Breast epithelium (tissue), 4 donors: ENCODE measurements at regions not wholly inside any gene's neighbourhood (a gene's known extent, or its start where the extent isn't known, plus 50 kb on each side); places are given as distances from the start of the nearest gene placed in this dataset.
"Not testable (repeated sequence)": the region's sequence is repeated elsewhere in the genome, so short reads cannot be mapped to it uniquely, and the experiment has no call there.

Experiments used
- DNase-seq, 2 donors: peaks; one replicate each; pipeline ENCODE4 v3.0.0-alpha.2; 2019; ENCODE audit warnings: low spot score in 2 of 2
- H3K27ac ChIP-seq, 2 donors: fragments of 200-600 bp; sonication (generic) in 1 of 2; one replicate each; pipeline ENCODE4 v1.5.1; 2016 to 2019; ENCODE audit warnings: mild to moderate bottlenecking in 1 of 2
- H3K27me3 ChIP-seq, 2 donors: fragments of 200-600 bp; sonication (generic) in 1 of 2; one replicate each; pipeline versions ENCODE4 v1.5.1 to v1.6.0; 2017 to 2019; ENCODE audit warnings: control low read depth in 1 of 2, mild to moderate bottlenecking in 1 of 2
- H3K36me3 ChIP-seq: fragments of 200-600 bp; one replicate; pipeline ENCODE4 v1.5.1; 2019
- H3K4me1 ChIP-seq, 2 donors: fragments of 200-600 bp; sonication (generic); one replicate each; pipeline ENCODE4 v1.5.1; 2016 to 2019; ENCODE audit warnings: control low read depth in 1 of 2
- H3K4me3 ChIP-seq, 3 donors: fragments of 200-600 bp; sonication (generic); 1 replicate in 2 of 3; 2 replicates in 1 of 3; pipeline ENCODE4 v1.5.1; 2016 to 2019; ENCODE audit warnings: mild to moderate bottlenecking in 3 of 3, moderate library complexity in 2 of 3
- H3K9me3 ChIP-seq, 2 donors: fragments of 200-600 bp; sonication (generic) in 1 of 2; one replicate each; pipeline ENCODE4 v1.5.1; 2016 to 2019; ENCODE audit warnings: control low read depth in 1 of 2
- CTCF ChIP-seq, 3 donors: fragments of 450-650 bp; IDR thresholded peaks; one replicate each; pipeline ENCODE4 v1.5.1; 2016 to 2017; ENCODE audit warnings: antibody characterized with exemption in 3 of 3, mild to moderate bottlenecking in 3 of 3, moderate library complexity in 3 of 3
- POLR2A ChIP-seq: fragments of 450-650 bp; IDR thresholded peaks from one replicate; pipeline ENCODE4 v1.6.1; 2016; ENCODE audit warnings: antibody characterized with exemption, mild to moderate bottlenecking, moderate library complexity
- POLR2AphosphoS5 ChIP-seq, 3 donors: sonication (generic); formaldehyde crosslinking; IDR thresholded peaks; one replicate each; pipeline ENCODE4 v1.6.1; 2017; ENCODE audit warnings: antibody characterized with exemption in 3 of 3
- intact Hi-C: fragments of 100-400 bp; cut with DNase I; formaldehyde crosslinking; loops from one replicate; pipeline ENCODE4 v1.15.1; 2023; ENCODE audit warnings: low total_unique reads

- no peak for DNase-seq
- Histone ChIP-seq H3K27ac (no peak overlapping the region), H3K4me3 (no peak overlapping the region), H3K4me1 (no peaks in the 10 kb centered on the region), H3K9me3 (no peaks in the 10 kb centered on the region), H3K27me3 (no peaks in the 10 kb centered on the region), H3K36me3 (no peaks in the 10 kb centered on the region)
- no peak for TF ChIP-seq POLR2A
- no peak for TF ChIP-seq POLR2AphosphoS5 (IDR thresholded peaks at IDR 0.05)
- TF ChIP-seq CTCF (IDR thresholded peaks at IDR 0.05): no peak
- intact Hi-C loops: no loop called here
These were observed 63.9 kb downstream of the NFKBIZ start for GRCh38 chr3:101913168-101913567.

- H3K4me3 ChIP-seq, H3K4me1 ChIP-seq, intact Hi-C loops, H3K27me3 ChIP-seq, H3K27ac ChIP-seq, H3K36me3 ChIP-seq, DNase-seq, H3K9me3 ChIP-seq: not testable (repeated sequence)
These were observed 68.4 kb downstream of the NFKBIZ start for GRCh38 chr3:101917761-101918160.

- H3K27ac ChIP-seq, H3K36me3 ChIP-seq, DNase-seq, H3K4me1 ChIP-seq, intact Hi-C loops, H3K27me3 ChIP-seq, H3K4me3 ChIP-seq, H3K9me3 ChIP-seq: not testable (repeated sequence)
These were observed 72.9 kb downstream of the NFKBIZ start for GRCh38 chr3:101922151-101922725.

GRCh38 chr3:101924621-101925020 is 75.3 kb downstream of the NFKBIZ start:
- H3K27ac ChIP-seq, H3K36me3 ChIP-seq, H3K4me1 ChIP-seq, H3K27me3 ChIP-seq, DNase-seq, H3K4me3 ChIP-seq, H3K9me3 ChIP-seq, intact Hi-C loops: not testable (repeated sequence)

- H3K4me1 ChIP-seq, H3K27me3 ChIP-seq, intact Hi-C loops, H3K4me3 ChIP-seq, H3K9me3 ChIP-seq, H3K36me3 ChIP-seq, DNase-seq: not testable (repeated sequence)
- peak overlapping the region in 1 of 2 donors; percentile 22 for H3K27ac ChIP-seq
These were observed 75.8 kb downstream of the NFKBIZ start for GRCh38 chr3:101925124-101925523.

GRCh38 chr3:101925564-101925963 is 76.2 kb downstream of the NFKBIZ start:
- no peak for DNase-seq
- TF ChIP-seq CTCF (IDR thresholded peaks at IDR 0.05) (no peak), POLR2AphosphoS5 (IDR thresholded peaks at IDR 0.05) (no peak), POLR2A (no peak)
- no peak overlapping the region for H3K27ac ChIP-seq

GRCh38 chr3:101926594-101927105 is 77.3 kb downstream of the NFKBIZ start:
- Histone ChIP-seq H3K36me3 (no peaks in the 10 kb centered on the region), H3K9me3 (no peaks in the 10 kb centered on the region), H3K27me3 (no peaks in the 10 kb centered on the region), H3K4me3 (no peak overlapping the region), H3K4me1 (no peaks in the 10 kb centered on the region), H3K27ac (peak overlapping the region in 1 of 2 donors; percentile 57)
- intact Hi-C loops: no loop called here
- DNase-seq: peak in 1 of 2 donors; percentile 55
- no peak for TF ChIP-seq CTCF (IDR thresholded peaks at IDR 0.05)
- TF ChIP-seq POLR2AphosphoS5 (IDR thresholded peaks at IDR 0.05): peak in 1 of 3 donors; percentile 28
- TF ChIP-seq POLR2A: no peak

More at GRCh38 chr3:101925564-101925963, 76.2 kb downstream of the NFKBIZ start:
- no peaks in the 10 kb centered on the region for H3K27me3 ChIP-seq
- H3K4me3 ChIP-seq: no peak overlapping the region
- no peaks in the 10 kb centered on the region for H3K9me3 ChIP-seq
- H3K4me1 ChIP-seq: no peaks in the 10 kb centered on the region
- intact Hi-C loops: no loop called here
- no peaks in the 10 kb centered on the region for H3K36me3 ChIP-seq
